ENCODE measurements at regions not wholly inside any gene's neighbourhood (a gene's known extent, or its start where the extent isn't known, plus 50 kb on each side); places are given as distances from the start of the nearest gene placed in this dataset.

DNA sequence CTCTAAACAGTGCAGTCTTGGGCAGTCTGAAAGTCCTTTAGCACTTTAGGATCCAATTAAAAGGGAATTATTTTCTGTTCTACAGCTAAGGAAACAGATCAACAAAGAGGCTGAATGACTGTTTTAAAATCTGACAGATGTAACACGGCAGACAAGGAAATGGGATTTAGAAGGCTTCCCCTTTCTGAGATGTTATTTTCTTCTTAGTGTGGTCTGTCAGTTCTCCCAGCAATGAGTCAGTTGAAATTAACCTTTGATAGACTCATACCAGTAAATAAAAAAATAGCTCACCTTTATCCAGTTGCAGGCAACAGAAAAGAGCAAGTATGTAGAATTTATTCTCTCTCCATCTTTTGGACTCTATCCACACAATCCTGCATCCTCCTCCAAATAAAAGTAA, 98.1 kb downstream of the NEDD1 start:
- Histone ChIP-seq H3K9me3 (ENCODE audit: insufficient read depth, low read depth, low read length) (no peaks in the 10 kb centered on the region), H3K27ac (ENCODE audit: low read depth, low read length) (peak overlapping the region; percentile 3; the same call in 1 of the 2 replicates), H3K36me3 (ENCODE audit: insufficient read depth, low read length) (no peaks in the 10 kb centered on the region), H3K4me3 (ENCODE audit: low read length) (no peak overlapping the region), H3K4me1 (ENCODE audit: insufficient read depth, low read length) (peaks cover 4% of the 10 kb centered on the region; the same call in 1 of the 2 replicates), H3K9ac (ENCODE audit: low read depth, low read length) (no peak overlapping the region), H3K27me3 (ENCODE audit: insufficient read depth, low read length) (no peaks in the 10 kb centered on the region)
- WGBS, result 92% methylated on average over 1 of the region's 1 CpG

DNA sequence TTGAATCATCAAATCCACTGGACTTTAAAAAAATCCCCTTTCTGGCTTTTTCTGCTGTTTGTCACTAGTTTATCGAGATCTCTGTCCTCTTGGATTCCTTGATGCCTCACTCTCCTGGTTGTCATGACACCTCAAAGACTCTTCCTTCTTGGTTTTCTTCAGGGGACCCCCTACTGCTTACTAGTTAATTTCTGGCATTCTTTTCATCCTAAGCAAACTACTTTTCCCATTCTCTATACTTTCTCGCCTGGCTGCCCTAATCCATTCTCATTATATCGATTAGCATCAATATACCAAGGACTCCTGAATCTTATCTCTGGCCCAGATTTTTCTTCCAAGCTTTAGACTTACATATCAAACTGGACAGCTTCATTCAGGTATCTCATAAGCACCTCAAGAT, 98.6 kb downstream of the NEDD1 start:
- H3K36me3 ChIP-seq (ENCODE audit: insufficient read depth, low read length), result no peaks in the 10 kb centered on the region
- no peak overlapping the region for H3K4me3 ChIP-seq (ENCODE audit: low read length)
- no peaks in the 10 kb centered on the region for H3K9me3 ChIP-seq (ENCODE audit: insufficient read depth, low read depth, low read length)
- H3K27me3 ChIP-seq (ENCODE audit: insufficient read depth, low read length), result no peaks in the 10 kb centered on the region
- WGBS, result 88% methylated on average over 3 of the region's 3 CpGs
- no peak overlapping the region for H3K27ac ChIP-seq (ENCODE audit: low read depth, low read length)
- peaks cover 4% of the 10 kb centered on the region; the same call in 1 of the 2 replicates for H3K4me1 ChIP-seq (ENCODE audit: insufficient read depth, low read length)
- no peak overlapping the region for H3K9ac ChIP-seq (ENCODE audit: low read depth, low read length)

DNA sequence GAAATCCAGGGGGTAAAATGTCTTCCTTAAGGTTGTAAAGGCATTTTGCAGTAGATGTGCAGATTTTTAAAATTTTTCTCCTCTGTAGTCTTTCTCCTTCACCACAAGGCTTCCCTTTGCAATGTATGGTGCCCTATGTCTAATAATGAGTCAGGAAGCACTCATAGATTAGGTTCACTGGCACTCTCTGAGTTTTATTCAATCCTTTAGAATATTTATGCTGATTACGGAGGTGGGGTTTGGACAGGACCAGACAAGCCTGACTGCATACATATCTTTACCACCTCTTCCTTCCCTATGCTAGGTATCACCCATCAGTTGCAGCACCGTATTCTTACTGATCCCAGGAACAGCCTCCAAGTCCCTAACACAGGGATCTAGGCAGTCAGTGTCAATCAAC, 99.5 kb downstream of the NEDD1 start:
- Histone ChIP-seq H3K9me3 (ENCODE audit: insufficient read depth, low read depth, low read length) (no peaks in the 10 kb centered on the region), H3K4me1 (ENCODE audit: insufficient read depth, low read length) (peaks cover 4% of the 10 kb centered on the region; the same call in 1 of the 2 replicates), H3K27me3 (ENCODE audit: insufficient read depth, low read length) (no peaks in the 10 kb centered on the region), H3K9ac (ENCODE audit: low read depth, low read length) (no peak overlapping the region), H3K27ac (ENCODE audit: low read depth, low read length) (no peak overlapping the region), H3K4me3 (ENCODE audit: low read length) (no peak overlapping the region), H3K36me3 (ENCODE audit: insufficient read depth, low read length) (no peaks in the 10 kb centered on the region)
- 90% methylated on average over 2 of the region's 2 CpGs for WGBS

DNA sequence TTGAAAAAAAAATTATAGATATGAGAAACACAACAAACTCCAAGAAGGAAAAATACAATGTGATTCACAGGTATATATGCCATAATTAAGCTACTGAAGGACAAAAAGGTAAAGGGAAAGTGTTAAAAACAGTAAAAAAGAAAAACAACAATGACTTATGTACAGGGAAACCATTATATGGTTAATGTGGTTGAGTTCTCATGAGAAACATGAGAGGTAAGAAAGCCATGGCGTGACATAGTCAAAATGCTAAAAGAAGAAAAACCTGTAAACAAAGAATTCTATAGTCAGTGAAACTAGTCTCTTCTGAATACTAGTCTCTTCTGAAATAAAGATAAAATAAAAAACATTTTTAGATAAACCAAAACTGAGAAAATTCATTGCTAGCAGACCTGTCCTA, 109.1 kb downstream of the NEDD1 start:
- Histone ChIP-seq H3K9me3 (ENCODE audit: insufficient read depth, low read depth, low read length) (peaks cover 27% of the 10 kb centered on the region), H3K4me1 (ENCODE audit: insufficient read depth, low read length) (no peaks in the 10 kb centered on the region), H3K27ac (ENCODE audit: low read depth, low read length) (no peak overlapping the region), H3K27me3 (ENCODE audit: insufficient read depth, low read length) (no peaks in the 10 kb centered on the region), H3K4me3 (ENCODE audit: low read length) (no peak overlapping the region), H3K36me3 (ENCODE audit: insufficient read depth, low read length) (no peaks in the 10 kb centered on the region), H3K9ac (ENCODE audit: low read depth, low read length) (no peak overlapping the region)
- WGBS, result 100% methylated on average over 1 of the region's 1 CpG

DNA sequence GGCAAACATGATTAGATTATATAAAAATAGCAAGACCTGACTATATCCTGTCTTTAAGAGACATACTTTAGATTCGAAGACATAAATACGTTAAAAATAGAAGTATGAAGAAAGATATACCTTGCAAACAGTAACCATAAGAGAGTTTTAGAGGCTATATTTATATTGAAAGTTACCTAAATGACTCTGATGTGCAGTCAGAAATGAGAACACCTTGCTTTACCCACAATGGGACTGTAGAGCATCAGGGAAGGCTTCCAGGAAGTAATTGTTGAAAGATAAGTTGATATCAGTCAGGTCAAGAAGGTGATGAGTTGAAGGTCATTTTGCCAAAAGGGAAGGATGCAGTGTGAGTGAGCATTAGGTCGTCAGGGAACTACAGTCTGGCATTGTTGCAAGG, 110.2 kb downstream of the NEDD1 start:
- Histone ChIP-seq H3K27ac (ENCODE audit: low read depth, low read length) (no peak overlapping the region), H3K36me3 (ENCODE audit: insufficient read depth, low read length) (no peaks in the 10 kb centered on the region), H3K27me3 (ENCODE audit: insufficient read depth, low read length) (no peaks in the 10 kb centered on the region), H3K4me3 (ENCODE audit: low read length) (no peak overlapping the region), H3K9ac (ENCODE audit: low read depth, low read length) (no peak overlapping the region), H3K4me1 (ENCODE audit: insufficient read depth, low read length) (no peaks in the 10 kb centered on the region), H3K9me3 (ENCODE audit: insufficient read depth, low read depth, low read length) (peaks cover 22% of the 10 kb centered on the region)
- WGBS, result 80% methylated on average over 1 of the region's 3 CpGs

- H3K27ac ChIP-seq (ENCODE audit: low read depth, low read length), result no peak overlapping the region
- 95% methylated on average over 4 of the region's 4 CpGs for WGBS
- H3K4me1 ChIP-seq (ENCODE audit: insufficient read depth, low read length), result peaks cover 10% of the 10 kb centered on the region
- no peak overlapping the region for H3K9ac ChIP-seq (ENCODE audit: low read depth, low read length)
- H3K4me3 ChIP-seq (ENCODE audit: low read length), result no peak overlapping the region
- H3K27me3 ChIP-seq (ENCODE audit: insufficient read depth, low read length), result no peaks in the 10 kb centered on the region
- H3K36me3 ChIP-seq (ENCODE audit: insufficient read depth, low read length), result no peaks in the 10 kb centered on the region
- no peaks in the 10 kb centered on the region for H3K9me3 ChIP-seq (ENCODE audit: insufficient read depth, low read depth, low read length)
Observed at GRCh38 chr12:97022536-97023230, 115.6 kb downstream of the NEDD1 start.

GRCh38 chr12:97024393-97024792, 117.3 kb downstream of the NEDD1 start:
- WGBS, result 97% methylated on average over 2 of the region's 2 CpGs
- H3K4me3 ChIP-seq (ENCODE audit: low read length), result no peak overlapping the region
- no peak overlapping the region for H3K27ac ChIP-seq (ENCODE audit: low read depth, low read length)
- H3K36me3 ChIP-seq (ENCODE audit: insufficient read depth, low read length), result no peaks in the 10 kb centered on the region
- no peaks in the 10 kb centered on the region for H3K9me3 ChIP-seq (ENCODE audit: insufficient read depth, low read depth, low read length)
- H3K27me3 ChIP-seq (ENCODE audit: insufficient read depth, low read length), result no peaks in the 10 kb centered on the region
- H3K4me1 ChIP-seq (ENCODE audit: insufficient read depth, low read length), result peaks cover 11% of the 10 kb centered on the region
- H3K9ac ChIP-seq (ENCODE audit: low read depth, low read length), result no peak overlapping the region

DNA sequence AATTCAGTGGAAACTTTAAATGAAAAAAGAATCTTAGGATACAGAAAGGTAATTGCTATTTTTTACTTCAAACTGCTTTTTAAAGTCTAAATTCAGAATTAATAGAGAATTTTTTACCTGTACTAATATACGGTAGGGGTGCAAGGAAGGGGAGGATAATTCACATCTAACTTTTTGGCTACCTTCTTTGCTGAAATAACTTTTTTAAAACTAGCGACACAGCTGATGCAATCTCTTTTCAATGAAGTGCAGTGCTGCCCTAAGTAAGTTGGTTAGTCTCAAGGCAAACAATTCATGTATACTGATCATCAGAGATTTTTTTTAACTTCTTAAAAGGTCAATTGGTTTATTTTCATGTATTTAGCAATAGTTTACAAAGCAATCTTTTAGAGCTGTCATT, 119.8 kb downstream of the NEDD1 start:
- Histone ChIP-seq H3K36me3 (ENCODE audit: insufficient read depth, low read length) (no peaks in the 10 kb centered on the region), H3K4me3 (ENCODE audit: low read length) (no peak overlapping the region), H3K9ac (ENCODE audit: low read depth, low read length) (no peak overlapping the region), H3K27ac (ENCODE audit: low read depth, low read length) (no peak overlapping the region), H3K27me3 (ENCODE audit: insufficient read depth, low read length) (no peaks in the 10 kb centered on the region), H3K9me3 (ENCODE audit: insufficient read depth, low read depth, low read length) (peaks cover 9% of the 10 kb centered on the region; the same call in 1 of the 2 replicates), H3K4me1 (ENCODE audit: insufficient read depth, low read length) (peaks cover 11% of the 10 kb centered on the region)
- WGBS, result 100% methylated on average over 1 of the region's 2 CpGs

DNA sequence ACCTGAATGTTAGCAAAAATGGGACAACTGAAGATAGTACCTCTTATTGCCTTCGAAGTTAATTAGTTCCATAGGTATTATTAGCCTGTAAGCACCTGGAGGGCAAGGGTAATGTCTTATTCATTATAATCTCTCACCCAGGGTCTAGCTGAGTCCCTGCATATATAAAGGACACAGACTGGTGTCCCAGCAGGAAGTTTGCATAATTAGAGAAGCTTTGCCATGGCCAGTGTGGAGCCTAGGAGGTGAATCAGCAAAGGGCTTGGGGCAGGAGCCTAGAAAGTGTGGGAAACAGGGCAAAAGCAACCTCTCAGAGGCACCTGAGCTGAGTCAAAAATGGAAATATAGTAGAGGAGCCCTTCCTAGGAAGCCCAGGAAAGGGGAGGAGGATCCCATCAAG, 120.4 kb downstream of the NEDD1 start:
- Histone ChIP-seq H3K4me3 (ENCODE audit: low read length) (no peak overlapping the region), H3K4me1 (ENCODE audit: insufficient read depth, low read length) (peaks cover 11% of the 10 kb centered on the region), H3K27ac (ENCODE audit: low read depth, low read length) (no peak overlapping the region), H3K36me3 (ENCODE audit: insufficient read depth, low read length) (no peaks in the 10 kb centered on the region), H3K27me3 (ENCODE audit: insufficient read depth, low read length) (no peaks in the 10 kb centered on the region), H3K9ac (ENCODE audit: low read depth, low read length) (no peak overlapping the region), H3K9me3 (ENCODE audit: insufficient read depth, low read depth, low read length) (peaks cover 9% of the 10 kb centered on the region; the same call in 1 of the 2 replicates)
- 90% methylated on average over 1 of the region's 1 CpG for WGBS

- 88% methylated on average over 4 of the region's 5 CpGs for WGBS
- Histone ChIP-seq H3K9me3 (ENCODE audit: insufficient read depth, low read depth, low read length) (no peaks in the 10 kb centered on the region), H3K36me3 (ENCODE audit: insufficient read depth, low read length) (no peaks in the 10 kb centered on the region), H3K9ac (ENCODE audit: low read depth, low read length) (no peak overlapping the region), H3K4me1 (ENCODE audit: insufficient read depth, low read length) (no peaks in the 10 kb centered on the region), H3K27me3 (ENCODE audit: insufficient read depth, low read length) (no peaks in the 10 kb centered on the region), H3K27ac (ENCODE audit: low read depth, low read length) (no peak overlapping the region), H3K4me3 (ENCODE audit: low read length) (no peak overlapping the region)
Observed at GRCh38 chr12:97038131-97038530, 131.1 kb downstream of the NEDD1 start.

DNA sequence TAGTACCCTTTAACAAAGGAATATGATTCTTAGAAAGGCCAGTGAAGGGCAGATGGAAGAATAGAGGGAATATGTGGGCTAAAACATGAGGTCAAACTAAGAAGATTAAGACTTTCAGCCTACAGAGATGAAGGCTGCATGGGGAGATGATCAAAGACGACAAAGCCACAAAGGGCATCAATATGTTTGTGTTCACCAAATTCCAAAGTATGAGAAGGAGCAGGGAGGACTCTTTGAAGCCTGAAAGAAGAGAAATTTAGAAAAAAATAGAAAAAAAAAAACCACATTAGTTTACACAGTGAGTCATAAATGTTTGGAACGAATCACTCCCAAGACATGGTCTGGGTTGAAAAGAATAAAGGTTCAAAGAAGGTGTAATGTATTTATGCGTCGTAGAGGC, 131.8 kb downstream of the NEDD1 start:
- Histone ChIP-seq H3K27me3 (ENCODE audit: insufficient read depth, low read length) (no peaks in the 10 kb centered on the region), H3K9me3 (ENCODE audit: insufficient read depth, low read depth, low read length) (no peaks in the 10 kb centered on the region), H3K36me3 (ENCODE audit: insufficient read depth, low read length) (no peaks in the 10 kb centered on the region), H3K27ac (ENCODE audit: low read depth, low read length) (no peak overlapping the region), H3K4me1 (ENCODE audit: insufficient read depth, low read length) (no peaks in the 10 kb centered on the region), H3K4me3 (ENCODE audit: low read length) (no peak overlapping the region), H3K9ac (ENCODE audit: low read depth, low read length) (no peak overlapping the region)
- 92% methylated on average over 4 of the region's 4 CpGs for WGBS

GRCh38 chr12:97046901-97047300, 139.8 kb downstream of the NEDD1 start:
- 100% methylated on average over 1 of the region's 1 CpG for WGBS
- no peak overlapping the region for H3K27ac ChIP-seq (ENCODE audit: low read depth, low read length)
- H3K27me3 ChIP-seq (ENCODE audit: insufficient read depth, low read length), result no peaks in the 10 kb centered on the region
- no peaks in the 10 kb centered on the region for H3K9me3 ChIP-seq (ENCODE audit: insufficient read depth, low read depth, low read length)
- H3K9ac ChIP-seq (ENCODE audit: low read depth, low read length), result no peak overlapping the region
- H3K4me3 ChIP-seq (ENCODE audit: low read length), result no peak overlapping the region
- H3K36me3 ChIP-seq (ENCODE audit: insufficient read depth, low read length), result no peaks in the 10 kb centered on the region
- peaks cover 20% of the 10 kb centered on the region for H3K4me1 ChIP-seq (ENCODE audit: insufficient read depth, low read length)

Measured in HUES64 (cell line).